ENCODE measurements at regions not wholly inside any gene's neighbourhood (a gene's known extent, or its start where the extent isn't known, plus 50 kb on each side); places are given as distances from the start of the nearest gene placed in this dataset.

- TF ChIP-seq, protein P1, sequence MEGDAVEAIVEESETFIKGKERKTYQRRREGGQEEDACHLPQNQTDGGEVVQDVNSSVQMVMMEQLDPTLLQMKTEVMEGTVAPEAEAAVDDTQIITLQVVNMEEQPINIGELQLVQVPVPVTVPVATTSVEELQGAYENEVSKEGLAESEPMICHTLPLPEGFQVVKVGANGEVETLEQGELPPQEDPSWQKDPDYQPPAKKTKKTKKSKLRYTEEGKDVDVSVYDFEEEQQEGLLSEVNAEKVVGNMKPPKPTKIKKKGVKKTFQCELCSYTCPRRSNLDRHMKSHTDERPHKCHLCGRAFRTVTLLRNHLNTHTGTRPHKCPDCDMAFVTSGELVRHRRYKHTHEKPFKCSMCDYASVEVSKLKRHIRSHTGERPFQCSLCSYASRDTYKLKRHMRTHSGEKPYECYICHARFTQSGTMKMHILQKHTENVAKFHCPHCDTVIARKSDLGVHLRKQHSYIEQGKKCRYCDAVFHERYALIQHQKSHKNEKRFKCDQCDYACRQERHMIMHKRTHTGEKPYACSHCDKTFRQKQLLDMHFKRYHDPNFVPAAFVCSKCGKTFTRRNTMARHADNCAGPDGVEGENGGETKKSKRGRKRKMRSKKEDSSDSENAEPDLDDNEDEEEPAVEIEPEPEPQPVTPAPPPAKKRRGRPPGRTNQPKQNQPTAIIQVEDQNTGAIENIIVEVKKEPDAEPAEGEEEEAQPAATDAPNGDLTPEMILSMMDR (IDR thresholded peaks at IDR 0.05) = no peak
- TF ChIP-seq EZH2 (IDR thresholded peaks at IDR 0.05; ENCODE audit: borderline replicate concordance, insufficient read depth, low read depth, low read length, poor library complexity, severe bottlenecking) = no peak
Observed at GRCh38 chr2:111634995-111635538, 248.9 kb downstream of the ANAPC1 start.
